Testis (tissue), 2 donors: ENCODE measurements at regions not wholly inside any gene's neighbourhood (a gene's known extent, or its start where the extent isn't known, plus 50 kb on each side); places are given as distances from the start of the nearest gene placed in this dataset.

Experiments
- DNase-seq: peaks from one replicate; pipeline ENCODE4 v3.0.0-alpha.2; 2019
- H3K27ac ChIP-seq, 2 donors: fragments of 200-600 bp; sonication (generic); one replicate each; pipeline ENCODE4 v1.5.1; 2019
- H3K27me3 ChIP-seq: fragments of 200-600 bp; sonication (generic); one replicate; pipeline ENCODE4 v1.5.1; 2019
- H3K36me3 ChIP-seq: fragments of 200-600 bp; sonication (generic); one replicate; pipeline ENCODE4 v1.5.1; 2017; ENCODE audit warnings: low read depth; ENCODE audit errors: missing control alignments
- H3K4me1 ChIP-seq: fragments of 200-600 bp; sonication (generic); one replicate; pipeline ENCODE4 v1.5.1; 2019
- H3K4me3 ChIP-seq, 2 donors: fragments of 200-600 bp; sonication (generic); one replicate each; pipeline ENCODE4 v1.5.1; 2017 to 2019
- H3K9me3 ChIP-seq: fragments of 200-600 bp; sonication (generic); one replicate; pipeline ENCODE4 v1.5.1; 2017
- CTCF ChIP-seq, 3 experiments: fragments of 450-650 bp in 2 of 3; fragments of 200-600 bp in 1 of 3; sonication (generic) in 1 of 3; IDR thresholded peaks; one replicate each; pipeline ENCODE4 v1.5.1; 2016 to 2019; ENCODE audit warnings: antibody characterized with exemption in 3 of 3, mild to moderate bottlenecking in 2 of 3, moderate library complexity in 1 of 3
- POLR2A ChIP-seq: fragments of 450-650 bp; IDR thresholded peaks from one replicate; pipeline ENCODE4 v1.6.1; 2017; ENCODE audit warnings: antibody characterized with exemption, mild to moderate bottlenecking, moderate library complexity
- WGBS, 2 donors: methylation state at CpG; one replicate each; pipeline ENCODE4 v1.1.5; 2018; 5-methylcytosine and 5-hydroxymethylcytosine counted together
- intact Hi-C: fragments of 100-400 bp; cut with DNase I; formaldehyde crosslinking; loops from one replicate; pipeline ENCODE4 v1.15.1; 2023; ENCODE audit warnings: low total_unique reads

- H3K27me3 ChIP-seq = no peaks in the 10 kb centered on the region
- H3K36me3 ChIP-seq = no peaks in the 10 kb centered on the region
Measured at GRCh38 chr3:43905157-43905556, 214.4 kb downstream of the ABHD5 start.

GRCh38 chr3:43906849-43907507, 216.2 kb downstream of the ABHD5 start:
- H3K27me3 ChIP-seq = no peaks in the 10 kb centered on the region
- H3K9me3 ChIP-seq = no peaks in the 10 kb centered on the region
- no peak overlapping the region for H3K4me3 ChIP-seq
- WGBS, 2 donors = 74 to 92% methylated on average over 4 to 8 of the region's 8 CpGs
- H3K36me3 ChIP-seq = no peaks in the 10 kb centered on the region
- H3K27ac ChIP-seq = no peak overlapping the region
- intact Hi-C loops = no loop called here
- TF ChIP-seq POLR2A (no peak), CTCF (IDR thresholded peaks at IDR 0.05) (no peak)
- no peaks in the 10 kb centered on the region for H3K4me1 ChIP-seq
- DNase-seq = no peak

More at GRCh38 chr3:43905157-43905556, 214.4 kb downstream of the ABHD5 start:
- Histone ChIP-seq H3K4me1 (no peaks in the 10 kb centered on the region), H3K9me3 (no peaks in the 10 kb centered on the region), H3K27ac (no peak overlapping the region), H3K4me3 (no peak overlapping the region)
- DNase-seq = no peak
- intact Hi-C loops = no loop called here
- no peak for TF ChIP-seq CTCF (IDR thresholded peaks at IDR 0.05)
- no peak for TF ChIP-seq POLR2A
- WGBS, 2 donors = 88% methylated on average over 1 of the region's 1 CpG

GRCh38 chr3:43907508-43907858, 216.7 kb downstream of the ABHD5 start:
- Histone ChIP-seq H3K4me3 (no peak overlapping the region), H3K4me1 (no peaks in the 10 kb centered on the region), H3K27ac (no peak overlapping the region), H3K36me3 (no peaks in the 10 kb centered on the region), H3K27me3 (no peaks in the 10 kb centered on the region), H3K9me3 (no peaks in the 10 kb centered on the region)
- WGBS, 2 donors = 55 to 79% methylated on average over 1 of the region's 1 CpG
- no peak for DNase-seq
- TF ChIP-seq CTCF (IDR thresholded peaks at IDR 0.05) (no peak), POLR2A (no peak)
- intact Hi-C loops = no loop called here

- TF ChIP-seq POLR2A = no peak
- no peak for TF ChIP-seq CTCF (IDR thresholded peaks at IDR 0.05)
- no peaks in the 10 kb centered on the region for H3K27me3 ChIP-seq
- WGBS, 2 donors = 80 to 100% methylated on average over 1 to 5 of the region's 5 CpGs
Measured at GRCh38 chr3:43908456-43908855, 217.7 kb downstream of the ABHD5 start.

GRCh38 chr3:43909149-43909548, 218.4 kb downstream of the ABHD5 start:
- Histone ChIP-seq H3K4me1 (no peaks in the 10 kb centered on the region), H3K4me3 (no peak overlapping the region), H3K36me3 (no peaks in the 10 kb centered on the region), H3K27ac (no peak overlapping the region), H3K9me3 (no peaks in the 10 kb centered on the region), H3K27me3 (no peaks in the 10 kb centered on the region)
- 79 to 90% methylated on average over 3 of the region's 3 CpGs for WGBS, 2 donors
- TF ChIP-seq POLR2A (no peak), CTCF (IDR thresholded peaks at IDR 0.05) (no peak)
- intact Hi-C loops = no loop called here
- no peak for DNase-seq

More at GRCh38 chr3:43908456-43908855, 217.7 kb downstream of the ABHD5 start:
- DNase-seq = no peak
- no peaks in the 10 kb centered on the region for H3K9me3 ChIP-seq
- H3K27ac ChIP-seq = no peak overlapping the region
- no peaks in the 10 kb centered on the region for H3K4me1 ChIP-seq
- no peaks in the 10 kb centered on the region for H3K36me3 ChIP-seq
- no peak overlapping the region for H3K4me3 ChIP-seq
- intact Hi-C loops = no loop called here
